ENCODE measurements at regions not wholly inside any gene's neighbourhood (a gene's known extent, or its start where the extent isn't known, plus 50 kb on each side); places are given as distances from the start of the nearest gene placed in this dataset.

- TF ChIP-seq CTCF (IDR thresholded peaks at IDR 0.05) (no peak), POLR2A (IDR thresholded peaks at IDR 0.05; ENCODE audit: low read depth) (no peak)
Observed at GRCh38 chr18:42559069-42559690, 556.3 kb downstream of the RIT2 start.
